IMR-90 (cell line): ENCODE measurements at regions not wholly inside any gene's neighbourhood (a gene's known extent, or its start where the extent isn't known, plus 50 kb on each side); places are given as distances from the start of the nearest gene placed in this dataset.

ENCODE experiments used
- ATAC-seq: fragments of 200-7000 bp; cut with Tn5 transposase; 2 replicates; pipeline ENCODE4 v1.9.1; 2020; ENCODE audit warnings: low read depth, mild to moderate bottlenecking, moderate library complexity
- BruUV-seq: library from RNA; stranded (reverse); fragments of 400-500 nt; replicated peaks from 2 replicates; lab custom pipeline; 2021; lab: Mats Ljungman, UMichigan
- CTCF ChIA-PET: fragments of 300-600 bp; formaldehyde crosslinking; extraction: SDS; loops from one replicate; lab custom pipeline; 2021; ENCODE audit warnings: antibody characterized with exemption; lab: Yijun Ruan, JAX
- POLR2A ChIA-PET: fragments of 300-600 bp; sonication (Branson Sonifier 250); formaldehyde crosslinking; loops from one replicate; lab custom pipeline; 2022; ENCODE audit warnings: antibody characterized with exemption; ENCODE audit not compliant: unreplicated experiment; lab: Charles Lee
- DNase-seq: peaks from one replicate; pipeline ENCODE4 v3.0.0; 2013
- H2AFZ ChIP-seq: replicated peaks from 2 replicates; pipeline ENCODE3; 2013; ENCODE audit warnings: low read length, mild to moderate bottlenecking; ENCODE audit not compliant: poor library complexity
- H2AK5ac ChIP-seq: 2 replicates; pipeline ENCODE4 v1.6.1; 2013; ENCODE audit warnings: low read depth, low read length, inconsistent platforms
- H2AK9ac ChIP-seq: replicated peaks from 2 replicates; pipeline ENCODE3; 2013; ENCODE audit warnings: mild to moderate bottlenecking, low read depth, low read length, moderate library complexity; ENCODE audit not compliant: poor library complexity
- H2BK120ac ChIP-seq: 2 replicates; pipeline ENCODE4 v1.6.1; 2013; ENCODE audit warnings: low read depth, low read length, inconsistent platforms
- H2BK15ac ChIP-seq: 3 replicates; pipeline ENCODE4 v1.6.1; 2013; ENCODE audit warnings: low read depth, low read length, inconsistent platforms
- H2BK20ac ChIP-seq: 2 replicates; pipeline ENCODE4 v1.6.1; 2013; ENCODE audit warnings: low read depth, mild to moderate bottlenecking, inconsistent platforms, low read length, moderate library complexity
- H2BK5ac ChIP-seq: 2 replicates; pipeline ENCODE4 v1.6.1; 2013; ENCODE audit warnings: mild to moderate bottlenecking, low read depth, low read length, inconsistent platforms; ENCODE audit not compliant: poor library complexity, severe bottlenecking
- H3K14ac ChIP-seq: replicated peaks from 2 replicates; pipeline ENCODE4 v1.6.1; 2013; ENCODE audit warnings: low read depth, low read length, inconsistent platforms
- H3K18ac ChIP-seq: 2 replicates; pipeline ENCODE4 v1.6.1; 2013; ENCODE audit warnings: low read depth, low read length, control low read depth
- H3K23ac ChIP-seq: 2 replicates; pipeline ENCODE4 v1.6.1; 2013; ENCODE audit warnings: low read depth, low read length, inconsistent platforms
- H3K27ac ChIP-seq: 2 replicates; pipeline ENCODE4 v1.5.1; 2013; ENCODE audit warnings: mild to moderate bottlenecking, control low read depth, low read length; ENCODE audit not compliant: insufficient read depth
- H3K27me3 ChIP-seq: 2 replicates; pipeline ENCODE4 v1.6.1; 2013; ENCODE audit warnings: low read length; ENCODE audit not compliant: control insufficient read depth, insufficient read depth
- H3K36me3 ChIP-seq: 2 replicates; pipeline ENCODE4 v1.6.1; 2013; ENCODE audit warnings: low read length, mixed read lengths; ENCODE audit not compliant: control insufficient read depth, insufficient read depth
- H3K4ac ChIP-seq: 2 replicates; pipeline ENCODE4 v1.6.1; 2013; ENCODE audit warnings: low read depth, low read length, inconsistent platforms
- H3K4me1 ChIP-seq: 2 replicates; pipeline ENCODE4 v1.6.1; 2013; ENCODE audit warnings: low read length, mixed read lengths; ENCODE audit not compliant: control insufficient read depth, insufficient read depth
- H3K4me2 ChIP-seq: 2 replicates; pipeline ENCODE4 v1.6.1; 2013; ENCODE audit warnings: low read depth, mild to moderate bottlenecking, control low read depth, low read length, moderate library complexity
- H3K4me3 ChIP-seq: 2 replicates; pipeline ENCODE4 v1.5.1; 2013; ENCODE audit warnings: low read depth, mild to moderate bottlenecking, control low read depth, low read length, moderate library complexity; ENCODE audit not compliant: insufficient read depth
- H3K56ac ChIP-seq: 2 replicates; pipeline ENCODE4 v1.6.1; 2013; ENCODE audit warnings: low read length, inconsistent platforms; ENCODE audit not compliant: insufficient read depth; ENCODE audit errors: extremely low read depth
- H3K79me1 ChIP-seq, 2 experiments: 2 replicates each; pipeline ENCODE4 v1.6.1; 2013; ENCODE audit warnings: low read length in 2 of 2, inconsistent platforms in 1 of 2, low read depth in 1 of 2
- H3K9ac ChIP-seq: 2 replicates; pipeline ENCODE4 v1.6.1; 2013; ENCODE audit warnings: low read depth, low read length, control low read depth
- H3K9me1 ChIP-seq: 2 replicates; pipeline ENCODE4 v1.6.1; 2013; ENCODE audit warnings: low read length, inconsistent platforms; ENCODE audit not compliant: insufficient read depth
- H3K9me3 ChIP-seq: 2 replicates; pipeline ENCODE4 v1.6.1; 2013; ENCODE audit warnings: low read length; ENCODE audit not compliant: control insufficient read depth, insufficient read depth
- H4K20me1 ChIP-seq: 2 replicates; pipeline ENCODE4 v1.6.1; 2013; ENCODE audit warnings: low read length, inconsistent platforms; ENCODE audit not compliant: insufficient read depth
- H4K5ac ChIP-seq: 2 replicates; pipeline ENCODE4 v1.6.1; 2013; ENCODE audit warnings: mild to moderate bottlenecking, low read depth, low read length, control low read depth
- H4K8ac ChIP-seq, 2 experiments: 2 replicates each; pipeline ENCODE4 v1.6.1; 2013; ENCODE audit warnings: low read depth in 2 of 2, low read length in 2 of 2, control low read depth in 1 of 2, inconsistent platforms in 1 of 2
- H4K91ac ChIP-seq: 2 replicates; pipeline ENCODE4 v1.6.1; 2013; ENCODE audit warnings: low read depth, low read length, inconsistent platforms; ENCODE audit not compliant: insufficient read depth
- BHLHE40 ChIP-seq: fragments of 150-350 bp; IDR thresholded peaks from 2 replicates; pipeline ENCODE4 v1.6.1; 2016; ENCODE audit warnings: mild to moderate bottlenecking, low read depth, low read length
- CEBPB ChIP-seq: IDR thresholded peaks from 2 replicates; pipeline ENCODE4 v1.6.1; 2012; ENCODE audit warnings: low read depth, low read length, improper control_type of control experiment
- CHD1 ChIP-seq: IDR thresholded peaks from 2 replicates; pipeline ENCODE4 v1.6.1; 2012; ENCODE audit warnings: low read depth, low read length, improper control_type of control experiment
- CTCF ChIP-seq: conservative IDR thresholded peaks from 2 replicates; pipeline ENCODE4 v1.5.1; 2012; ENCODE audit warnings: mild to moderate bottlenecking, low read depth, low read length, improper control_type of control experiment
- ELK1 ChIP-seq: fragments of 150-350 bp; IDR thresholded peaks from 2 replicates; pipeline ENCODE4 v1.6.1; 2016; ENCODE audit warnings: low read depth, mild to moderate bottlenecking, low read length, moderate library complexity, borderline replicate concordance
- FOS ChIP-seq: fragments of 150-350 bp; IDR thresholded peaks from 2 replicates; pipeline ENCODE4 v1.6.1; 2016; ENCODE audit warnings: low read depth, low read length
- MAFK ChIP-seq: IDR thresholded peaks from 2 replicates; pipeline ENCODE4 v1.6.1; 2012; ENCODE audit warnings: low read depth, low read length, improper control_type of control experiment
- MAZ ChIP-seq: IDR thresholded peaks from 2 replicates; pipeline ENCODE4 v1.6.1; 2012; ENCODE audit warnings: low read depth, mild to moderate bottlenecking, low read length, improper control_type of control experiment, moderate library complexity, borderline replicate concordance
- MXI1 ChIP-seq: IDR thresholded peaks from 2 replicates; pipeline ENCODE4 v1.6.1; 2012; ENCODE audit warnings: low read depth, mild to moderate bottlenecking, low read length, moderate library complexity, borderline replicate concordance
- NFE2L2 ChIP-seq: fragments of 150-350 bp; IDR thresholded peaks from 2 replicates; pipeline ENCODE4 v1.6.1; 2016; ENCODE audit warnings: low read depth, mild to moderate bottlenecking, low read length
- POLR2A ChIP-seq: IDR thresholded peaks from 2 replicates; pipeline ENCODE4 v1.6.1; 2012; ENCODE audit warnings: mild to moderate bottlenecking, low read depth, low read length
- RAD21 ChIP-seq: IDR thresholded peaks from 2 replicates; pipeline ENCODE4 v1.6.1; 2012; ENCODE audit warnings: low read length, improper control_type of control experiment
- RCOR1 ChIP-seq: IDR thresholded peaks from 2 replicates; pipeline ENCODE4 v1.6.1; 2012; ENCODE audit warnings: mild to moderate bottlenecking, low read length, improper control_type of control experiment; ENCODE audit not compliant: insufficient replicate concordance
- RFX5 ChIP-seq: IDR thresholded peaks from 2 replicates; pipeline ENCODE4 v1.8.0; 2012; ENCODE audit warnings: low read depth, mild to moderate bottlenecking, low read length, moderate library complexity
- SMC3 ChIP-seq: fragments of 150-350 bp; IDR thresholded peaks from 2 replicates; pipeline ENCODE4 v1.6.1; 2016; ENCODE audit warnings: low read depth, mild to moderate bottlenecking, antibody characterized with exemption, low read length, moderate library complexity
- USF2 ChIP-seq: fragments of 150-350 bp; IDR thresholded peaks from 2 replicates; pipeline ENCODE4 v1.6.1; 2017; ENCODE audit warnings: mild to moderate bottlenecking, antibody characterized with exemption, low read length, low read depth
- dilution Hi-C: fragments of 300-500 bp; cut with HindIII; formaldehyde crosslinking; loops from one replicate; pipeline ENCODE4 v1.14.3; 2018; ENCODE audit warnings: low sequenced_read_pairs; ENCODE audit not compliant: unreplicated experiment
- in situ Hi-C: fragments of 300-500 bp; cut with MboI; formaldehyde crosslinking; loops from 3 replicates; pipeline ENCODE4 v1.14.3; 2019; ENCODE audit warnings: low sequenced_read_pairs, inconsistent platforms, mixed read lengths
- intact Hi-C: fragments of 100-400 bp; cut with micrococcal nuclease; formaldehyde crosslinking; loops from 2 replicates; pipeline ENCODE4 v1.10.0; 2022

- CTCF ChIA-PET: no interaction called here
- Histone ChIP-seq H3K4me1 (peaks cover 11% of the 10 kb centered on the region), H2BK120ac (no peak overlapping the region), H3K27me3 (no peaks in the 10 kb centered on the region), H3K4me2 (no peak overlapping the region), H3K9me1 (peaks cover 4% of the 10 kb centered on the region), H3K14ac (no peak overlapping the region), H3K4ac (no peak overlapping the region), H4K8ac (no peak overlapping the region), H2BK15ac (no peak overlapping the region; the same call in 2 of the 3 replicates), H4K20me1 (no peaks in the 10 kb centered on the region), H2BK5ac (no peak overlapping the region), H4K91ac (no peak overlapping the region), H3K79me1 (no peaks in the 10 kb centered on the region), H2AK9ac (no peak overlapping the region), H2BK20ac (no peak overlapping the region), H3K9ac (no peak overlapping the region), H4K5ac (no peak overlapping the region), H3K23ac (no peak overlapping the region), H2AK5ac (no peak overlapping the region; the same call in 1 of the 2 replicates), H3K56ac (no peak overlapping the region), H3K4me3 (no peak overlapping the region), H3K9me3 (no peaks in the 10 kb centered on the region), H2AFZ (no peak overlapping the region), H3K27ac (no peak overlapping the region), H3K18ac (no peak overlapping the region), H3K36me3 (no peaks in the 10 kb centered on the region)
- TF ChIP-seq POLR2A (no peak), NFE2L2 (no peak), FOS (no peak), CEBPB (no peak), ELK1 (no peak), MXI1 (no peak), RCOR1 (no peak), CTCF (no peak), MAFK (no peak), MAZ (no peak), RAD21 (no peak), USF2 (no peak), CHD1 (no peak), SMC3 (no peak), RFX5 (no peak), BHLHE40 (no peak)
- BruUV-seq: no TSS peak
- DNase-seq (no peak), ATAC-seq (no peak)
- dilution Hi-C loops: no loop called here
- in situ Hi-C loops: no loop called here
- intact Hi-C loops: no loop called here
- POLR2A ChIA-PET: no interaction called here
Observed at GRCh38 chr10:4436103-4436502, 389.9 kb upstream of the AKR1E2 start.
